ENCODE measurements at regions not wholly inside any gene's neighbourhood (a gene's known extent, or its start where the extent isn't known, plus 50 kb on each side); places are given as distances from the start of the nearest gene placed in this dataset.

- no peak for DNase-seq (ENCODE audit: low read depth)
These were observed 189.7 kb upstream of the SGCD start for GRCh38 chr5:156137071-156137869.

GRCh38 chr5:156142867-156143266, 184.1 kb upstream of the SGCD start:
- DNase-seq (ENCODE audit: low read depth), result no peak

GRCh38 chr5:156147261-156147943, 179.6 kb upstream of the SGCD start:
- DNase-seq (ENCODE audit: low read depth), result peak; percentile 1

- DNase-seq (ENCODE audit: low read depth), result no peak
These were observed 179.0 kb upstream of the SGCD start for GRCh38 chr5:156147944-156148285.

GRCh38 chr5:156148301-156148700, 178.7 kb upstream of the SGCD start:
- no peak for DNase-seq (ENCODE audit: low read depth)

GRCh38 chr5:156149213-156149612, 177.8 kb upstream of the SGCD start:
- DNase-seq (ENCODE audit: low read depth), result no peak

GRCh38 chr5:156153602-156154001, 173.4 kb upstream of the SGCD start:
- no peak for DNase-seq (ENCODE audit: low read depth)

- no peak for DNase-seq (ENCODE audit: low read depth)
These were observed 172.2 kb upstream of the SGCD start for GRCh38 chr5:156154757-156155156.

- no peak for DNase-seq (ENCODE audit: low read depth)
These were observed 171.4 kb upstream of the SGCD start for GRCh38 chr5:156155598-156155997.

- no peak for DNase-seq (ENCODE audit: low read depth)
These were observed 162.7 kb upstream of the SGCD start for GRCh38 chr5:156164306-156164705.

GRCh38 chr5:156169495-156169894, 157.5 kb upstream of the SGCD start:
- DNase-seq (ENCODE audit: low read depth), result no peak

GRCh38 chr5:156170351-156170961, 156.5 kb upstream of the SGCD start:
- no peak for DNase-seq (ENCODE audit: low read depth)

- DNase-seq (ENCODE audit: low read depth), result no peak
These were observed 152.7 kb upstream of the SGCD start for GRCh38 chr5:156174225-156174624.

- no peak for DNase-seq (ENCODE audit: low read depth)
These were observed 148.8 kb upstream of the SGCD start for GRCh38 chr5:156178117-156178516.

- DNase-seq (ENCODE audit: low read depth), result no peak
These were observed 145.3 kb upstream of the SGCD start for GRCh38 chr5:156181656-156182055.

GRCh38 chr5:156182174-156182967, 144.6 kb upstream of the SGCD start:
- no peak for DNase-seq (ENCODE audit: low read depth)

- DNase-seq (ENCODE audit: low read depth), result no peak
These were observed 140.2 kb upstream of the SGCD start for GRCh38 chr5:156186760-156187159.

GRCh38 chr5:156188016-156188415, 138.9 kb upstream of the SGCD start:
- no peak for DNase-seq (ENCODE audit: low read depth)

GRCh38 chr5:156189628-156190027, 137.3 kb upstream of the SGCD start:
- DNase-seq (ENCODE audit: low read depth), result no peak

GRCh38 chr5:156191547-156191946, 135.4 kb upstream of the SGCD start:
- no peak for DNase-seq (ENCODE audit: low read depth)

- DNase-seq (ENCODE audit: low read depth), result no peak
These were observed 129.8 kb upstream of the SGCD start for GRCh38 chr5:156197042-156197635.

GRCh38 chr5:156199045-156199444, 127.9 kb upstream of the SGCD start:
- no peak for DNase-seq (ENCODE audit: low read depth)

All from iris pigment epithelial cell (primary cell).